Osteocyte (in vitro differentiated cells): ENCODE measurements at regions not wholly inside any gene's neighbourhood (a gene's known extent, or its start where the extent isn't known, plus 50 kb on each side); places are given as distances from the start of the nearest gene placed in this dataset.

Experiments used
- DNase-seq: peaks from one replicate; pipeline ENCODE4 v3.0.0; 2021; ENCODE audit warnings: mixed read lengths; ENCODE audit not compliant: unreplicated experiment; ENCODE audit errors: extremely low spot score
- H3K27ac Mint-ChIP-seq: one replicate; pipeline ENCODE4 v1.8.0; 2021; ENCODE audit warnings: mild to moderate bottlenecking, mixed read lengths; ENCODE audit not compliant: unreplicated experiment
- H3K27me3 Mint-ChIP-seq: one replicate; pipeline ENCODE4 v1.8.0; 2021; ENCODE audit warnings: mixed read lengths; ENCODE audit not compliant: unreplicated experiment
- H3K36me3 Mint-ChIP-seq: one replicate; pipeline ENCODE4 v1.8.0; 2021; ENCODE audit warnings: mixed read lengths; ENCODE audit not compliant: unreplicated experiment
- H3K4me1 Mint-ChIP-seq: one replicate; pipeline ENCODE4 v1.8.0; 2021; ENCODE audit warnings: mixed read lengths; ENCODE audit not compliant: unreplicated experiment
- H3K4me3 Mint-ChIP-seq: one replicate; pipeline ENCODE4 v1.8.0; 2021; ENCODE audit warnings: mild to moderate bottlenecking, moderate library complexity, mixed read lengths; ENCODE audit not compliant: unreplicated experiment
- H3K9me3 Mint-ChIP-seq: one replicate; pipeline ENCODE4 v1.8.0; 2021; ENCODE audit warnings: mixed read lengths; ENCODE audit not compliant: unreplicated experiment
- CTCF ChIP-seq: fragments of 200-600 bp; sonication (generic); IDR thresholded peaks from 2 replicates; pipeline ENCODE4 v1.5.0; 2021; ENCODE audit warnings: antibody characterized with exemption, mild to moderate bottlenecking, moderate library complexity

DNA sequence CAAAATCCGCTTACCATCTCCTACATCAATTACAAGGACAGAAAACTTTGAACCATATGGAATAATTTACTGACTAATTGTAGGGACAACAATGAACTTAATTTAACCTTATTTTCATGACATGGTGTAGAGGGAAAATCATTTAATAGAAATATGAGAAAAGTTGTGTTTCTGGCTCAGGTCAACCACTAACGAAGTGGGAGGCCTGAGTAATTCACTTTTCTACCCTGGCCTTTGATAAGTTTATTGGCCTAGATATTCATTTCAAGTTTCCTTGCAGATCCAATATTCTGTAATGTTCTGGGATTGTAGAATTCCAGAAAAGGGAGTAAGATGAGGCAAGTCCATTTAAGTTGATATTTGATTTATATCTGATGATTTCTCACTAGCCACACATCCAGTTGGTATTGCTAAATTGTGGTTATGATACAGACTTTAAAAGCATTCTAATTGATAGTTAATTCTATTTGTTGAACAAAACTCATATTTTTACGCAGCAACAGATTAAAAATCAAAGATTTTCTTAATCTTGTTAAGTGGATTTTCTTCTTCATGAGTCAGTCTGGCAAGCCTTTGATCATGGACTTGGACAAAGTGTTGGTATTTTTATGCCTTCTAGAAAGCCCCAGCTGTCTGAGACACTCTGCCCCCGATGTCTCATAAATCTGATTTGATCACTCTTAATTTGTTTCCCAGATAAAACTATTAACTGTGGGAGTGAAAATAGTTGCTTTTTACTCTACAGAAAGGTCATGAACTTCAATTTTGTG, 336.5 kb downstream of the TMEM135 start:
- Mint-ChIP-seq H3K36me3 (no peaks in the 10 kb centered on the region), H3K27ac (no peak overlapping the region), H3K27me3 (peaks cover 36% of the 10 kb centered on the region), H3K4me3 (no peak overlapping the region), H3K9me3 (no peaks in the 10 kb centered on the region), H3K4me1 (no peaks in the 10 kb centered on the region)
- no peak for DNase-seq
- no peak for TF ChIP-seq CTCF
